GM20000 (cell line): ENCODE measurements at regions not wholly inside any gene's neighbourhood (a gene's known extent, or its start where the extent isn't known, plus 50 kb on each side); places are given as distances from the start of the nearest gene placed in this dataset.

Experiments
- DNase-seq: peaks from one replicate; pipeline ENCODE4 v3.0.0; 2012; ENCODE audit warnings: low spot score
- TF ChIP-seq, protein P1 (sequence below): IDR thresholded peaks from 2 replicates; pipeline ENCODE4 v1.5.1; 2012; ENCODE audit warnings: mild to moderate bottlenecking, control low read depth; ENCODE audit errors: extremely low read depth, missing control alignments

DNA sequence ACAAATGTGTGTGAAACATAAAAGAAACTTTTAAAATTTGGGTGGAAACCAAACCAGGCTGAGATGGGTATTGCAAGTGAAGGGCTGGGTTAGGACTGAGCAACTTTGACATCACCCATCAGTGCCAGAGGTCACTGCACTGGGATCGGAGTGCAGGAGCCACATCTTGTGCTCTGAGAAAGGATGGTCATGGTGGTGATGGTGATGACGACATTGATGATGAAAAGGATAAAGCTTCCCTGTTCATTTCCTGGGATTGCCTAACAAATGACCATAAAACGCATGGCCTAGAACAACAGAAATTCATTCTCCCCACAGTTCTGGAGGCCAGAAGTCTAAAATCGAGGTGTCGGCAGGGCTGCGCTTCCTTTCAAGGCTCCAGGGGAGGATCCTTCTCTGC lies 324.0 kb downstream of the MAF start:
- TF ChIP-seq, protein P1, sequence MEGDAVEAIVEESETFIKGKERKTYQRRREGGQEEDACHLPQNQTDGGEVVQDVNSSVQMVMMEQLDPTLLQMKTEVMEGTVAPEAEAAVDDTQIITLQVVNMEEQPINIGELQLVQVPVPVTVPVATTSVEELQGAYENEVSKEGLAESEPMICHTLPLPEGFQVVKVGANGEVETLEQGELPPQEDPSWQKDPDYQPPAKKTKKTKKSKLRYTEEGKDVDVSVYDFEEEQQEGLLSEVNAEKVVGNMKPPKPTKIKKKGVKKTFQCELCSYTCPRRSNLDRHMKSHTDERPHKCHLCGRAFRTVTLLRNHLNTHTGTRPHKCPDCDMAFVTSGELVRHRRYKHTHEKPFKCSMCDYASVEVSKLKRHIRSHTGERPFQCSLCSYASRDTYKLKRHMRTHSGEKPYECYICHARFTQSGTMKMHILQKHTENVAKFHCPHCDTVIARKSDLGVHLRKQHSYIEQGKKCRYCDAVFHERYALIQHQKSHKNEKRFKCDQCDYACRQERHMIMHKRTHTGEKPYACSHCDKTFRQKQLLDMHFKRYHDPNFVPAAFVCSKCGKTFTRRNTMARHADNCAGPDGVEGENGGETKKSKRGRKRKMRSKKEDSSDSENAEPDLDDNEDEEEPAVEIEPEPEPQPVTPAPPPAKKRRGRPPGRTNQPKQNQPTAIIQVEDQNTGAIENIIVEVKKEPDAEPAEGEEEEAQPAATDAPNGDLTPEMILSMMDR, result no peak
- no peak for DNase-seq

GRCh38 chr16:79274264-79274663 lies 326.3 kb downstream of the MAF start:
- TF ChIP-seq, protein P1, result no peak
- no peak for DNase-seq

DNA sequence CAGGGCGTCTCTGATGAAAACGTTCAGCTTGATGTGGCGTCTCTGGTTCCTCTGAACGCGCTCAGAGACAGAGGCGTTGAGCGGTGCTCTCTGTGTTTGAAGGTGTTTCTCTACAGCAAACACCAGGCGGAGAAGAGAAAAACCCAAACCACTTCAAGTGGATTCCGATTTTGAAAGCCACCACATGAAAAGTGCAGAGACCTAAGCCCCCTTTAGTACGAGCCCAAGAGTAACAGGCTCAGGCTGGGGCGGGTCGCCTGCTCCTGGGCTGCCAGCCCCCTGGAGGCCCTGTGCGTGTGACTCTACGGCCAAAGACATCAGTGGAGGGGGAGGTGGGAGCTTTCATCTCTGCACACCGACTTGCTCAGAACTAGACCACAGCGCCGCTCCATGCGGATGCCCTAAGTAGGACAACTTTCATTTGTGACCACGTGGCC lies 328.4 kb downstream of the MAF start:
- no peak for DNase-seq
- TF ChIP-seq, protein P1, result no peak

- TF ChIP-seq, protein P1, result no peak
- DNase-seq, result no peak
These were observed 329.0 kb downstream of the MAF start for GRCh38 chr16:79271583-79271982.

DNA sequence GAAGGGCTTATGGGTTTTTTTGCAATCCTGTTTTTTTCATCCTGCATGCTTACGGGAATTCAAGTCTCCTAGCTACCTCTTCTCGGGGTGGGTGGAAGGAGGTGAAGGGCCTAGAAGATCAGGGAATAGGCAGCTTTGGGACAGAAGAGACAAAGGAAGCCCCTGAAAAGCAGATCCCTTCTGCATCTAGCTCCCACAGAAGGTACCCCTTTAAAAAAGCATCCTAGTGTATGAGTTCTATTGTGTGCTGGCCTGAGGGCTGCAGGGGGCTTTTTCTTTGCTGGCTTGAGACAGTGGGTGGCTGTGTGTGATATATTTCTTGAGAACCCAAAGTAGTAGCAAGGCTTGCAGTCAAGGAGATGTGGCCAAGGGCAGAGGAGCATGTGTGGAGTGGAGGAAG lies 330.5 kb downstream of the MAF start:
- TF ChIP-seq, protein P1, result no peak
- no peak for DNase-seq

GRCh38 chr16:79269211-79269863 lies 331.2 kb downstream of the MAF start:
- DNase-seq, result peak; percentile 28
- TF ChIP-seq, protein P1, result no peak

DNA sequence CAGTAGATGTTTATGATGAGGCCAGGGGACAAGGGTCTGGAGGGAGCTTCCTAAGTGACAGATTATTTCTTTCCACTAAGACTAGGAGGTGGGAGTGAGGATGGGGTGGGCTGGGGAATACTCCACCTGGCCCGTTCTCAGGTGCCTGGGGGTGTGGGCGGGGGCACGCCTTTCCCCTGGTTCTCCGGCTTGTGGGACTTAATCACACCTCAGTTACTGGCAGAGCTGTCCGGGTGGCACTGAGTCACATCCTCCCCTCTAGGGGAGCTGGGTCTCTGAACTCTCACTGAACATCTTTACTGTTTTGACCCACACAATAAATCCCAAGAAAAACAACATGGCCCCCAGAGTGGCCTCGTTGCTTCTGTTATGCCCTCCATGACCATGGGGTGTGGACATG lies 332.8 kb downstream of the MAF start:
- TF ChIP-seq, protein P1, result no peak
- DNase-seq, result no peak
